WTC11 (cell line): ENCODE measurements at regions not wholly inside any gene's neighbourhood (a gene's known extent, or its start where the extent isn't known, plus 50 kb on each side); places are given as distances from the start of the nearest gene placed in this dataset.
A peak's percentile ranks its signal among the peaks of the same experiment; 100 is the strongest.
"Not testable (repeated sequence)": the region's sequence is repeated elsewhere in the genome, so short reads cannot be mapped to it uniquely, and the experiment has no call there.

Experiments used
- ATAC-seq: fragments of 200-7000 bp; cut with Tn5 transposase; 2 replicates; pipeline ENCODE4 v1.10.0; 2021; ENCODE audit warnings: mild to moderate bottlenecking, moderate library complexity
- CTCF ChIA-PET: fragments of 300-600 bp; sonication (Branson Sonifier 250); formaldehyde crosslinking; loops from one replicate; lab custom pipeline; 2021; ENCODE audit warnings: antibody characterized with exemption; lab: Charles Lee
- POLR2A ChIA-PET: fragments of 350-600 bp; sonication (Branson Sonifier 250); formaldehyde crosslinking; loops from one replicate; lab custom pipeline; 2021; ENCODE audit warnings: antibody characterized with exemption; lab: Charles Lee
- DNase-seq: peaks from one replicate; pipeline ENCODE4 v3.0.0; 2021; ENCODE audit warnings: low spot score
- H3K27ac Mint-ChIP-seq: 2 replicates; pipeline ENCODE4 v1.8.0; 2021; ENCODE audit warnings: mixed read lengths
- H3K27me3 Mint-ChIP-seq: 2 replicates; pipeline ENCODE4 v1.8.0; 2021; ENCODE audit warnings: low read depth, mild to moderate bottlenecking, moderate library complexity, mixed read lengths
- H3K36me3 Mint-ChIP-seq: 2 replicates; pipeline ENCODE4 v1.8.0; 2021; ENCODE audit warnings: mixed read lengths
- H3K4me1 Mint-ChIP-seq: 2 replicates; pipeline ENCODE4 v1.8.0; 2022; ENCODE audit warnings: mixed read lengths
- H3K4me3 Mint-ChIP-seq: 2 replicates; pipeline ENCODE4 v1.8.0; 2021; ENCODE audit warnings: mild to moderate bottlenecking, moderate library complexity, mixed read lengths
- H3K9me3 Mint-ChIP-seq: 2 replicates; pipeline ENCODE4 v1.8.0; 2021; ENCODE audit warnings: mixed read lengths
- CREB1 ChIP-seq: sonication (generic); formaldehyde crosslinking; IDR thresholded peaks from 2 replicates; pipeline ENCODE4 v1.8.0; 2023; ENCODE audit warnings: mild to moderate bottlenecking, missing genetic modification reagents
- KAT7 ChIP-seq: sonication (generic); formaldehyde crosslinking; IDR thresholded peaks from 2 replicates; pipeline ENCODE4 v1.8.1; 2023; ENCODE audit warnings: missing genetic modification reagents, mild to moderate bottlenecking, borderline replicate concordance
- MXD4 ChIP-seq: fragments of 250-450 bp; sonication (Bioruptor Pico); IDR thresholded peaks from 2 replicates; pipeline ENCODE4 v1.8.0; 2021; ENCODE audit warnings: mild to moderate bottlenecking, moderate library complexity, borderline replicate concordance
- NFE2L1 ChIP-seq: sonication (generic); formaldehyde crosslinking; IDR thresholded peaks from 2 replicates; pipeline ENCODE4 v1.8.1; 2023; ENCODE audit warnings: missing genetic modification reagents
- RELA ChIP-seq: sonication (generic); formaldehyde crosslinking; IDR thresholded peaks from 2 replicates; pipeline ENCODE4 v1.8.1; 2022; ENCODE audit warnings: missing genetic modification reagents, mild to moderate bottlenecking, borderline replicate concordance
- SOX15 ChIP-seq: fragments of 250-450 bp; sonication (Bioruptor Pico); IDR thresholded peaks from 2 replicates; pipeline ENCODE4 v1.9.0; 2021; ENCODE audit warnings: mild to moderate bottlenecking
- TCF7 ChIP-seq: sonication (generic); formaldehyde crosslinking; IDR thresholded peaks from 2 replicates; pipeline ENCODE4 v1.8.0; 2022; ENCODE audit warnings: mild to moderate bottlenecking, low read depth, missing genetic modification reagents, moderate library complexity
- ZNF219 ChIP-seq: sonication (generic); formaldehyde crosslinking; IDR thresholded peaks from 2 replicates; pipeline ENCODE4 v1.8.0; 2023; ENCODE audit warnings: missing genetic modification reagents, mild to moderate bottlenecking, borderline replicate concordance
- ZNF671 ChIP-seq: fragments of 250-450 bp; sonication (Bioruptor Pico); IDR thresholded peaks from 2 replicates; pipeline ENCODE4 v1.8.0; 2021; ENCODE audit warnings: mild to moderate bottlenecking
- TF ChIP-seq, protein P1 (sequence below): fragments of 250-450 bp; sonication (Bioruptor Pico); IDR thresholded peaks from 2 replicates; pipeline ENCODE4 v1.9.0; 2021; ENCODE audit warnings: mild to moderate bottlenecking, borderline replicate concordance
- TF ChIP-seq, protein P2 (sequence below): sonication (generic); formaldehyde crosslinking; IDR thresholded peaks from 2 replicates; pipeline ENCODE4 v1.8.0; 2023; ENCODE audit warnings: missing genetic modification reagents, mild to moderate bottlenecking, borderline replicate concordance
- TF ChIP-seq, protein P3 (sequence below): fragments of 250-450 bp; sonication (Bioruptor Pico); IDR thresholded peaks from 2 replicates; pipeline ENCODE4 v1.8.0; 2021; ENCODE audit warnings: mild to moderate bottlenecking
- TF ChIP-seq, protein P4 (sequence below): sonication (generic); formaldehyde crosslinking; IDR thresholded peaks from 2 replicates; pipeline ENCODE4 v1.8.0; 2022; ENCODE audit warnings: mild to moderate bottlenecking, missing genetic modification reagents

DNA sequence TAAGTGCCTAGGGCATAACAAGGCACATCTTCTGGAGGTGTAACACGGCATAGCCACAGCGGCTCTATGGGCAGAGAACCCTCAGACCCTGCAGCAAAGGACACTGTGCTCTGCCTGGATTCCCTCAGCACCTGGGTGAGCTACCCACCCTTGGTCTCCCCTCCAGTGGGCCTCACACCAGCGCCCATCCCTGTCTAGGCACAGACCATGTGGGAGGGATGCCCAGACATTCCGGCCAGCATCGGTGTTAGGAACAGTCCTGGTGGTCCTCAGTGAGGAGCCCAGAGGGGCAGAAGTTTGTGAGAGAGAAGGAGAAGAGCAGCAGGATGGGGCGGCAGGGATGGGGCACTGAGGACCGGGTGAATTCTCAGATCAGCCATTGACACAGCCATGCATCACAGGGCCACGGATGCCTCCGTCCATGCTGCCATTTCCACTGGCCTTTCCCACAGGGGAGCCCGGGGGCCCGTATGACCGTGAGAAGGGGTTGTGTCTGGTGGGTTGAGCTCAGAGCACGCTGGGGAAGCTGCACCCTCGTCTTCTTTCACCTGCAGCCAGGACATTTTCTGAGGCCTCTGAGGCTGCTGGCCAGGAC, 282.7 kb upstream of the SFSWAP start (continued):
- TF ChIP-seq, protein P1, sequence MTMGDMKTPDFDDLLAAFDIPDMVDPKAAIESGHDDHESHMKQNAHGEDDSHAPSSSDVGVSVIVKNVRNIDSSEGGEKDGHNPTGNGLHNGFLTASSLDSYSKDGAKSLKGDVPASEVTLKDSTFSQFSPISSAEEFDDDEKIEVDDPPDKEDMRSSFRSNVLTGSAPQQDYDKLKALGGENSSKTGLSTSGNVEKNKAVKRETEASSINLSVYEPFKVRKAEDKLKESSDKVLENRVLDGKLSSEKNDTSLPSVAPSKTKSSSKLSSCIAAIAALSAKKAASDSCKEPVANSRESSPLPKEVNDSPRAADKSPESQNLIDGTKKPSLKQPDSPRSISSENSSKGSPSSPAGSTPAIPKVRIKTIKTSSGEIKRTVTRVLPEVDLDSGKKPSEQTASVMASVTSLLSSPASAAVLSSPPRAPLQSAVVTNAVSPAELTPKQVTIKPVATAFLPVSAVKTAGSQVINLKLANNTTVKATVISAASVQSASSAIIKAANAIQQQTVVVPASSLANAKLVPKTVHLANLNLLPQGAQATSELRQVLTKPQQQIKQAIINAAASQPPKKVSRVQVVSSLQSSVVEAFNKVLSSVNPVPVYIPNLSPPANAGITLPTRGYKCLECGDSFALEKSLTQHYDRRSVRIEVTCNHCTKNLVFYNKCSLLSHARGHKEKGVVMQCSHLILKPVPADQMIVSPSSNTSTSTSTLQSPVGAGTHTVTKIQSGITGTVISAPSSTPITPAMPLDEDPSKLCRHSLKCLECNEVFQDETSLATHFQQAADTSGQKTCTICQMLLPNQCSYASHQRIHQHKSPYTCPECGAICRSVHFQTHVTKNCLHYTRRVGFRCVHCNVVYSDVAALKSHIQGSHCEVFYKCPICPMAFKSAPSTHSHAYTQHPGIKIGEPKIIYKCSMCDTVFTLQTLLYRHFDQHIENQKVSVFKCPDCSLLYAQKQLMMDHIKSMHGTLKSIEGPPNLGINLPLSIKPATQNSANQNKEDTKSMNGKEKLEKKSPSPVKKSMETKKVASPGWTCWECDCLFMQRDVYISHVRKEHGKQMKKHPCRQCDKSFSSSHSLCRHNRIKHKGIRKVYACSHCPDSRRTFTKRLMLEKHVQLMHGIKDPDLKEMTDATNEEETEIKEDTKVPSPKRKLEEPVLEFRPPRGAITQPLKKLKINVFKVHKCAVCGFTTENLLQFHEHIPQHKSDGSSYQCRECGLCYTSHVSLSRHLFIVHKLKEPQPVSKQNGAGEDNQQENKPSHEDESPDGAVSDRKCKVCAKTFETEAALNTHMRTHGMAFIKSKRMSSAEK (CRISPR knock-in tag) = no peak
- TF ChIP-seq ZNF671 (CRISPR knock-in tag) (no peak), CREB1 (no peak), SOX15 (no peak), KAT7 (no peak), ZNF219 (CRISPR knock-in tag) (no peak), MXD4 (CRISPR knock-in tag) (no peak), NFE2L1 (CRISPR knock-in tag) (no peak), RELA (no peak), TCF7 (CRISPR knock-in tag) (no peak)
- TF ChIP-seq, protein P2, sequence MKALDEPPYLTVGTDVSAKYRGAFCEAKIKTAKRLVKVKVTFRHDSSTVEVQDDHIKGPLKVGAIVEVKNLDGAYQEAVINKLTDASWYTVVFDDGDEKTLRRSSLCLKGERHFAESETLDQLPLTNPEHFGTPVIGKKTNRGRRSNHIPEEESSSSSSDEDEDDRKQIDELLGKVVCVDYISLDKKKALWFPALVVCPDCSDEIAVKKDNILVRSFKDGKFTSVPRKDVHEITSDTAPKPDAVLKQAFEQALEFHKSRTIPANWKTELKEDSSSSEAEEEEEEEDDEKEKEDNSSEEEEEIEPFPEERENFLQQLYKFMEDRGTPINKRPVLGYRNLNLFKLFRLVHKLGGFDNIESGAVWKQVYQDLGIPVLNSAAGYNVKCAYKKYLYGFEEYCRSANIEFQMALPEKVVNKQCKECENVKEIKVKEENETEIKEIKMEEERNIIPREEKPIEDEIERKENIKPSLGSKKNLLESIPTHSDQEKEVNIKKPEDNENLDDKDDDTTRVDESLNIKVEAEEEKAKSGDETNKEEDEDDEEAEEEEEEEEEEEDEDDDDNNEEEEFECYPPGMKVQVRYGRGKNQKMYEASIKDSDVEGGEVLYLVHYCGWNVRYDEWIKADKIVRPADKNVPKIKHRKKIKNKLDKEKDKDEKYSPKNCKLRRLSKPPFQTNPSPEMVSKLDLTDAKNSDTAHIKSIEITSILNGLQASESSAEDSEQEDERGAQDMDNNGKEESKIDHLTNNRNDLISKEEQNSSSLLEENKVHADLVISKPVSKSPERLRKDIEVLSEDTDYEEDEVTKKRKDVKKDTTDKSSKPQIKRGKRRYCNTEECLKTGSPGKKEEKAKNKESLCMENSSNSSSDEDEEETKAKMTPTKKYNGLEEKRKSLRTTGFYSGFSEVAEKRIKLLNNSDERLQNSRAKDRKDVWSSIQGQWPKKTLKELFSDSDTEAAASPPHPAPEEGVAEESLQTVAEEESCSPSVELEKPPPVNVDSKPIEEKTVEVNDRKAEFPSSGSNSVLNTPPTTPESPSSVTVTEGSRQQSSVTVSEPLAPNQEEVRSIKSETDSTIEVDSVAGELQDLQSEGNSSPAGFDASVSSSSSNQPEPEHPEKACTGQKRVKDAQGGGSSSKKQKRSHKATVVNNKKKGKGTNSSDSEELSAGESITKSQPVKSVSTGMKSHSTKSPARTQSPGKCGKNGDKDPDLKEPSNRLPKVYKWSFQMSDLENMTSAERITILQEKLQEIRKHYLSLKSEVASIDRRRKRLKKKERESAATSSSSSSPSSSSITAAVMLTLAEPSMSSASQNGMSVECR (CRISPR knock-in tag) = no peak
- TF ChIP-seq, protein P3, sequence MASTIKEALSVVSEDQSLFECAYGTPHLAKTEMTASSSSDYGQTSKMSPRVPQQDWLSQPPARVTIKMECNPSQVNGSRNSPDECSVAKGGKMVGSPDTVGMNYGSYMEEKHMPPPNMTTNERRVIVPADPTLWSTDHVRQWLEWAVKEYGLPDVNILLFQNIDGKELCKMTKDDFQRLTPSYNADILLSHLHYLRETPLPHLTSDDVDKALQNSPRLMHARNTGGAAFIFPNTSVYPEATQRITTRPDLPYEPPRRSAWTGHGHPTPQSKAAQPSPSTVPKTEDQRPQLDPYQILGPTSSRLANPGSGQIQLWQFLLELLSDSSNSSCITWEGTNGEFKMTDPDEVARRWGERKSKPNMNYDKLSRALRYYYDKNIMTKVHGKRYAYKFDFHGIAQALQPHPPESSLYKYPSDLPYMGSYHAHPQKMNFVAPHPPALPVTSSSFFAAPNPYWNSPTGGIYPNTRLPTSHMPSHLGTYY (CRISPR knock-in tag) = no peak
- TF ChIP-seq, protein P4, sequence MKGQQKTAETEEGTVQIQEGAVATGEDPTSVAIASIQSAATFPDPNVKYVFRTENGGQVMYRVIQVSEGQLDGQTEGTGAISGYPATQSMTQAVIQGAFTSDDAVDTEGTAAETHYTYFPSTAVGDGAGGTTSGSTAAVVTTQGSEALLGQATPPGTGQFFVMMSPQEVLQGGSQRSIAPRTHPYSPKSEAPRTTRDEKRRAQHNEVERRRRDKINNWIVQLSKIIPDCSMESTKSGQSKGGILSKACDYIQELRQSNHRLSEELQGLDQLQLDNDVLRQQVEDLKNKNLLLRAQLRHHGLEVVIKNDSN (CRISPR knock-in tag) = no peak

DNA sequence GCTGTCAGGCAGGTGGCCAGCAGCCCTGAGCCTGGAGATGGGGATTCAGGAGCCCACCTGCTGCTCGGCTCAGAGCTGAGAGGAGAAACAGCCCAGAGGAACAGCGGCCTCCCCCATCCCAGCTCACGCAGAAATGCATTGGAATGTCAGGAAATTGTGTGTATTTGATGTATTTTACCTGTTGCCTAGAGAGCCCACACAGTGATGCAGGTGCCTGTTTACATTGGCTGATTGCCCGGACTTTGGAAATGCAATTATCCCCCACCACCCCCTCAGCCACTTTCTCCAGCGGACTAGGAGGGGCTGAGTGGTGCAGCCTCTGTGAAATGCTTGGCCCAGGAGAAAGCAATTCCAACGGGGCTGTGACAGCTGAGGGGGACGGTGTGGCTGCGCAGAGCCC, 281.7 kb upstream of the SFSWAP start:
- POLR2A ChIA-PET, CTCF ChIA-PET: not testable (repeated sequence)
- peak; percentile 86 for ATAC-seq

DNA sequence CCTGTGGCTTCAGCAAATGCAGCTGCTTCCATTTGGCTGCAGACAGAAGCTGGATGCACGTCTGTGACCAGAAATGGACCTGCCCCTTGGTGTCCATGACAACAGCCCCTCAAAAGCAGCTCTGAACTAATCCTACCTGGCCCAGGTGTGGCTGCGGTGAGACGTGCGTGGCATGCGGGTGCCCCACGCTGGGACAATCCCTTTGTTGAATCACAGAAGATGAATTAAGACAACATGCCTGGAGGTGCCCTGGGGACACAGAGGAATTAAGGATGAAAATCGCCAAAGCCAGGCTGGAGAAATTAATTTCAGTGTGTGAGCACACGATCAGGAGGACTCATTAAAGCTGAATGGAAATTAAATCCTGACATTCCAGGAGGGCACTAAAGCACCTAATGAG, 281.2 kb upstream of the SFSWAP start:
- POLR2A ChIA-PET, DNase-seq, H3K27ac Mint-ChIP-seq, H3K4me3 Mint-ChIP-seq: not testable (repeated sequence)
- Mint-ChIP-seq H3K27me3 (peaks cover 16% of the 10 kb centered on the region), H3K9me3 (peaks cover 30% of the 10 kb centered on the region), H3K4me1 (peaks cover 14% of the 10 kb centered on the region), H3K36me3 (peaks cover 24% of the 10 kb centered on the region)
- CTCF ChIA-PET = interaction anchor here (1.1 kb wide), 1 partner anchor 25 kb away, joined by 3 read pairs; no protein-coding TSS in a partner anchor
- ATAC-seq = peak; percentile 20

More for the DNA sequence above, 281.7 kb upstream of the SFSWAP start:
- not testable (repeated sequence) for H3K4me3 Mint-ChIP-seq, DNase-seq, H3K27ac Mint-ChIP-seq
- peaks cover 16% of the 10 kb centered on the region for H3K27me3 Mint-ChIP-seq
- peaks cover 14% of the 10 kb centered on the region for H3K4me1 Mint-ChIP-seq
- peaks cover 29% of the 10 kb centered on the region for H3K36me3 Mint-ChIP-seq
- H3K9me3 Mint-ChIP-seq = peaks cover 35% of the 10 kb centered on the region
